AG04449 (cell line): ENCODE measurements at regions not wholly inside any gene's neighbourhood (a gene's known extent, or its start where the extent isn't known, plus 50 kb on each side); places are given as distances from the start of the nearest gene placed in this dataset.

Source experiments
- CTCF ChIA-PET: fragments of 350-600 bp; formaldehyde crosslinking; extraction: SDS; loops from one replicate; lab custom pipeline; 2021; ENCODE audit warnings: antibody characterized with exemption; lab: Yijun Ruan, JAX
- POLR2A ChIA-PET: fragments of 400-600, 350-600 bp; formaldehyde crosslinking; extraction: SDS; loops from one replicate; lab custom pipeline; 2020; ENCODE audit warnings: antibody characterized with exemption, inconsistent platforms; lab: Yijun Ruan, JAX
- DNase-seq: peaks from one replicate; pipeline ENCODE4 v3.0.0-alpha.2; 2010; ENCODE audit warnings: low read depth, low spot score
- H3K4me3 ChIP-seq: 2 replicates; pipeline ENCODE4 v1.5.1; 2011; ENCODE audit warnings: low read depth, mild to moderate bottlenecking, control low read depth, low read length
- CTCF ChIP-seq: IDR thresholded peaks from one replicate; pipeline ENCODE4 v1.5.1; 2011; ENCODE audit warnings: mild to moderate bottlenecking, moderate library complexity, low read length, control low read depth, inconsistent platforms; ENCODE audit not compliant: insufficient read depth; ENCODE audit errors: missing control alignments

GRCh38 chr3:153331676-153332075 is 169.7 kb downstream of the RAP2B start:
- TF ChIP-seq CTCF: no peak
- ChIA-PET CTCF (interaction anchor here (1.2 kb wide), 1 partner anchor 9 kb away, joined by 3 read pairs; no protein-coding TSS in a partner anchor), POLR2A (no interaction called here)
- H3K4me3 ChIP-seq: no peak overlapping the region
- DNase-seq: no peak

GRCh38 chr3:153334558-153334957 is 172.5 kb downstream of the RAP2B start:
- ChIA-PET POLR2A (no interaction called here), CTCF (no interaction called here)
- DNase-seq: no peak
- TF ChIP-seq CTCF: no peak
- no peak overlapping the region for H3K4me3 ChIP-seq

GRCh38 chr3:153337369-153337768 is 175.3 kb downstream of the RAP2B start:
- no peak for DNase-seq
- no peak overlapping the region for H3K4me3 ChIP-seq
- POLR2A ChIA-PET: no interaction called here
- TF ChIP-seq CTCF: no peak
- CTCF ChIA-PET: no interaction called here

- ChIA-PET CTCF (no interaction called here), POLR2A (interaction anchor here (0.9 kb wide), 1 partner anchor 12 kb away, joined by 3 read pairs; no protein-coding TSS in a partner anchor)
- no peak overlapping the region for H3K4me3 ChIP-seq
- no peak for TF ChIP-seq CTCF
- DNase-seq: peak; percentile 28
Observed at GRCh38 chr3:153338487-153338886, 176.5 kb downstream of the RAP2B start.

- ChIA-PET POLR2A (interaction anchor here (0.9 kb wide), 1 partner anchor 11 kb away, joined by 3 read pairs; no protein-coding TSS in a partner anchor), CTCF (no interaction called here)
Observed at GRCh38 chr3:153339065-153339464, 177.0 kb downstream of the RAP2B start.

GRCh38 chr3:153343988-153344782 is 182.2 kb downstream of the RAP2B start:
- ChIA-PET POLR2A (no interaction called here), CTCF (interaction anchor here (0.8 kb wide), 1 partner anchor 15 kb away, joined by 6 read pairs; no protein-coding TSS in a partner anchor)
- H3K4me3 ChIP-seq: no peak overlapping the region
- no peak for TF ChIP-seq CTCF
- no peak for DNase-seq

More at GRCh38 chr3:153339065-153339464, 177.0 kb downstream of the RAP2B start:
- no peak overlapping the region for H3K4me3 ChIP-seq
- TF ChIP-seq CTCF: no peak
- no peak for DNase-seq
